Panc1 (cell line): ENCODE measurements at regions not wholly inside any gene's neighbourhood (a gene's known extent, or its start where the extent isn't known, plus 50 kb on each side); places are given as distances from the start of the nearest gene placed in this dataset.

Experiments
- ATAC-seq: fragments of 200-7000 bp; cut with Tn5 transposase; 2 replicates; pipeline ENCODE4 v1.9.1; 2020; ENCODE audit warnings: mild to moderate bottlenecking, moderate library complexity
- BruUV-seq: library from RNA; stranded (reverse); fragments of 400-500 nt; replicated peaks from 2 replicates; lab custom pipeline; 2021; lab: Mats Ljungman, UMichigan
- CTCF ChIA-PET: fragments of 300-600 bp; sonication (Branson Sonifier 250); formaldehyde crosslinking; loops from one replicate; lab custom pipeline; 2022; ENCODE audit warnings: antibody characterized with exemption; lab: Charles Lee
- POLR2A ChIA-PET: fragments of 300-600 bp; sonication (Branson Sonifier 250); formaldehyde crosslinking; loops from one replicate; lab custom pipeline; 2022; ENCODE audit warnings: antibody characterized with exemption; lab: Charles Lee
- DNase-seq: peaks from one replicate; pipeline ENCODE4 v3.0.0-alpha.2; 2010; ENCODE audit warnings: low read depth, low spot score
- H3K27ac ChIP-seq: 2 replicates; pipeline ENCODE4 v1.5.1; 2011; ENCODE audit warnings: mild to moderate bottlenecking, low read length, inconsistent platforms
- H3K27me3 ChIP-seq: fragments of 200-500 bp; sonication (Bioruptor generic); 2 replicates; pipeline ENCODE4 v1.6.0; 2014; ENCODE audit warnings: low read length, inconsistent platforms; ENCODE audit not compliant: control insufficient read depth, insufficient read depth
- H3K36me3 ChIP-seq: fragments of 200-500 bp; sonication (Bioruptor generic); 2 replicates; pipeline ENCODE4 v1.5.1; 2014; ENCODE audit warnings: inconsistent platforms, mild to moderate bottlenecking, low read length, moderate library complexity; ENCODE audit not compliant: control insufficient read depth, insufficient read depth
- H3K4me1 ChIP-seq: 2 replicates; pipeline ENCODE4 v1.5.1; 2011; ENCODE audit warnings: inconsistent platforms, mild to moderate bottlenecking, low read length, moderate library complexity; ENCODE audit not compliant: control insufficient read depth, insufficient read depth
- H3K4me3 ChIP-seq, 2 experiments: 2 replicates each; pipeline ENCODE4 v1.5.1; 2011 to 2012; ENCODE audit warnings: low read depth in 2 of 2, low read length in 2 of 2, mild to moderate bottlenecking in 2 of 2, inconsistent platforms in 1 of 2, moderate library complexity in 1 of 2
- H3K9me3 ChIP-seq: fragments of 200-500 bp; sonication (Bioruptor generic); 2 replicates; pipeline ENCODE4 v1.5.1; 2014; ENCODE audit warnings: low read depth, mild to moderate bottlenecking, inconsistent platforms, low read length, moderate library complexity; ENCODE audit not compliant: control insufficient read depth, insufficient read depth
- CTCF ChIP-seq: fragments of 450-650 bp; IDR thresholded peaks from 2 replicates; pipeline ENCODE4 v1.5.1; 2017; ENCODE audit warnings: mild to moderate bottlenecking
- POLR2AphosphoS5 ChIP-seq: IDR thresholded peaks from 2 replicates; pipeline ENCODE4 v1.6.1; 2012; ENCODE audit warnings: mild to moderate bottlenecking, low read depth, low read length, moderate library complexity
- REST ChIP-seq, 2 experiments: IDR thresholded peaks; 2 replicates each; pipeline ENCODE4 v1.6.1; 2011 to 2012; ENCODE audit warnings: low read depth in 2 of 2, control low read depth in 1 of 2, low read length in 1 of 2, mild to moderate bottlenecking in 1 of 2, moderate library complexity in 1 of 2; ENCODE audit not compliant: insufficient read depth in 1 of 2
- SIN3A ChIP-seq: IDR thresholded peaks from 2 replicates; pipeline ENCODE4 v1.6.1; 2012; ENCODE audit warnings: low read depth, mild to moderate bottlenecking, low read length, moderate library complexity, borderline replicate concordance; ENCODE audit not compliant: insufficient read depth
- TCF7L2 ChIP-seq: IDR thresholded peaks from 2 replicates; pipeline ENCODE4 v1.6.1; 2011; ENCODE audit warnings: mild to moderate bottlenecking, low read depth, low read length, inconsistent platforms
- in situ Hi-C: cut with HindIII; loops from 2 replicates; pipeline ENCODE4 v1.10.0; 2016; ENCODE audit warnings: low sequenced_read_pairs, low pct_unique_long_range_greater_than_20kb
- intact Hi-C: fragments of 100-400 bp; cut with micrococcal nuclease; formaldehyde crosslinking; loops from one replicate; pipeline ENCODE4 v1.10.0; 2022; ENCODE audit not compliant: unreplicated experiment

- ATAC-seq (no peak), DNase-seq (no peak)
- Histone ChIP-seq H3K27me3 (no peaks in the 10 kb centered on the region), H3K36me3 (no peaks in the 10 kb centered on the region), H3K9me3 (no peaks in the 10 kb centered on the region), H3K4me1 (no peaks in the 10 kb centered on the region), H3K27ac (no peak overlapping the region), H3K4me3 (no peak overlapping the region)
- intact Hi-C loops = no loop called here
- ChIA-PET POLR2A (no interaction called here), CTCF (no interaction called here)
- in situ Hi-C loops = no loop called here
- no peak for TF ChIP-seq REST (IDR thresholded peaks at IDR 0.05; ENCODE audit: insufficient read depth in 1 of 2, low read depth in 2 of 2, low read length in 1 of 2)
- TF ChIP-seq TCF7L2 = no peak
- no peak for TF ChIP-seq POLR2AphosphoS5
- TF ChIP-seq SIN3A = no peak
- no peak for TF ChIP-seq CTCF
- BruUV-seq = no TSS peak
These were observed 79.1 kb upstream of the C1QTNF7 start for GRCh38 chr4:15348695-15349094.

- Histone ChIP-seq H3K4me3 (no peak overlapping the region), H3K27me3 (no peaks in the 10 kb centered on the region), H3K4me1 (no peaks in the 10 kb centered on the region), H3K27ac (no peak overlapping the region), H3K9me3 (no peaks in the 10 kb centered on the region), H3K36me3 (no peaks in the 10 kb centered on the region)
- no peak for ATAC-seq
- ChIA-PET CTCF (no interaction called here), POLR2A (no interaction called here)
- no TSS peak for BruUV-seq
- TF ChIP-seq TCF7L2 = no peak
- TF ChIP-seq REST (IDR thresholded peaks at IDR 0.05; ENCODE audit: insufficient read depth in 1 of 2, low read depth in 2 of 2, low read length in 1 of 2) = no peak
- TF ChIP-seq CTCF = no peak
- no peak for TF ChIP-seq POLR2AphosphoS5
- no peak for TF ChIP-seq SIN3A
- in situ Hi-C loops (no loop called here), intact Hi-C loops (no loop called here)
- no peak for DNase-seq
These were observed 78.3 kb upstream of the C1QTNF7 start for GRCh38 chr4:15349531-15349935.
